ENCODE measurements at regions not wholly inside any gene's neighbourhood (a gene's known extent, or its start where the extent isn't known, plus 50 kb on each side); places are given as distances from the start of the nearest gene placed in this dataset.

DNA sequence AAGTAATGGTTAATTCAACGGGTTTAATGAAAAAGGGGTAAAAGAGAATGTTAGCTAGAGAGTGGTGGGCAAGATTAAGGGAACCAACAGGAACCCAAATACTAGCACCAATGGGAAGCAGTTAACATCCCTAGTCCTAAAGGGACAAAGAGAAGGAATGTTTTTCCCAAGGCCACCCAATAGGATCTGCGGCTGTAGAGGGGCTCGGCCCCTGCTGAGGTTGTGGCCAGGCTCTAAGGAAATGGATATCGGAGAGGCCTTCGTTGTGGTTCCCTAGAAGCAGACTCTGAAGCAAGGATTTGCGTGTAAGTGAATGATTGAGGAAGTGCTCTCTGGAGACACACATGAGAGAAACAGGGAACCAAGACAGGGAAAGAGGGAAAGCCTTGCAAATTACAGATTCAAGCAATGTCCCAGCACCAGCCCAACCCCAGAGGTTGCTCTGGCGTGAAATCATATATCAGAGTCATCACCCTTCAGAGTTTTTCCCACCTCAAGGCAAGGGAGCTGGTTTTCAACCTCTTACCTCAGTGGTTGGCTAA is 83.6 kb upstream of the TNIK start:
- TF ChIP-seq, protein P1, sequence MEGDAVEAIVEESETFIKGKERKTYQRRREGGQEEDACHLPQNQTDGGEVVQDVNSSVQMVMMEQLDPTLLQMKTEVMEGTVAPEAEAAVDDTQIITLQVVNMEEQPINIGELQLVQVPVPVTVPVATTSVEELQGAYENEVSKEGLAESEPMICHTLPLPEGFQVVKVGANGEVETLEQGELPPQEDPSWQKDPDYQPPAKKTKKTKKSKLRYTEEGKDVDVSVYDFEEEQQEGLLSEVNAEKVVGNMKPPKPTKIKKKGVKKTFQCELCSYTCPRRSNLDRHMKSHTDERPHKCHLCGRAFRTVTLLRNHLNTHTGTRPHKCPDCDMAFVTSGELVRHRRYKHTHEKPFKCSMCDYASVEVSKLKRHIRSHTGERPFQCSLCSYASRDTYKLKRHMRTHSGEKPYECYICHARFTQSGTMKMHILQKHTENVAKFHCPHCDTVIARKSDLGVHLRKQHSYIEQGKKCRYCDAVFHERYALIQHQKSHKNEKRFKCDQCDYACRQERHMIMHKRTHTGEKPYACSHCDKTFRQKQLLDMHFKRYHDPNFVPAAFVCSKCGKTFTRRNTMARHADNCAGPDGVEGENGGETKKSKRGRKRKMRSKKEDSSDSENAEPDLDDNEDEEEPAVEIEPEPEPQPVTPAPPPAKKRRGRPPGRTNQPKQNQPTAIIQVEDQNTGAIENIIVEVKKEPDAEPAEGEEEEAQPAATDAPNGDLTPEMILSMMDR (conservative IDR thresholded peaks at IDR 0.05), result no peak
- TF ChIP-seq EZH2 (IDR thresholded peaks at IDR 0.05; ENCODE audit: low read depth), result no peak
